Neuronal stem cell (in vitro differentiated cells): ENCODE measurements at regions not wholly inside any gene's neighbourhood (a gene's known extent, or its start where the extent isn't known, plus 50 kb on each side); places are given as distances from the start of the nearest gene placed in this dataset.

Experiments
- DNase-seq: peaks from one replicate; pipeline ENCODE4 v3.0.0-alpha.2; 2013; ENCODE audit warnings: low spot score
- H2AFZ ChIP-seq: one replicate; pipeline ENCODE4 v1.6.1; 2013; ENCODE audit warnings: mild to moderate bottlenecking, low read length, inconsistent platforms
- H2AK5ac ChIP-seq: 2 replicates; pipeline ENCODE4 v1.6.1; 2013; ENCODE audit warnings: low read depth, mild to moderate bottlenecking, inconsistent platforms, low read length, moderate library complexity, mixed read lengths
- H2BK120ac ChIP-seq: 2 replicates; pipeline ENCODE4 v1.6.1; 2013; ENCODE audit warnings: low read depth, mild to moderate bottlenecking, inconsistent platforms, low read length, moderate library complexity, mixed read lengths
- H2BK12ac ChIP-seq: one replicate; pipeline ENCODE4 v1.6.1; 2013; ENCODE audit warnings: low read length, inconsistent platforms
- H2BK15ac ChIP-seq: 2 replicates; pipeline ENCODE4 v1.6.1; 2013; ENCODE audit warnings: mild to moderate bottlenecking, low read length, inconsistent platforms, mixed read lengths
- H2BK5ac ChIP-seq: one replicate; pipeline ENCODE4 v1.6.1; 2013; ENCODE audit warnings: inconsistent platforms, mild to moderate bottlenecking, low read length, moderate library complexity
- H3K14ac ChIP-seq: one replicate; pipeline ENCODE4 v1.6.1; 2013; ENCODE audit warnings: low read length, inconsistent platforms
- H3K18ac ChIP-seq: 2 replicates; pipeline ENCODE4 v1.6.1; 2013; ENCODE audit warnings: low read length, inconsistent platforms
- H3K23ac ChIP-seq: 2 replicates; pipeline ENCODE4 v1.6.1; 2013; ENCODE audit warnings: low read depth, mild to moderate bottlenecking, mixed read lengths, low read length, inconsistent platforms; ENCODE audit not compliant: poor library complexity
- H3K27ac ChIP-seq: replicated peaks from 3 replicates; pipeline ENCODE4 v1.5.1; 2013; ENCODE audit warnings: low read length, inconsistent platforms
- H3K27me3 ChIP-seq, 3 experiments: 2 replicates each; pipeline ENCODE4 v1.6.1; 2013; ENCODE audit warnings: low read length in 3 of 3, mild to moderate bottlenecking in 2 of 3, inconsistent platforms in 1 of 3, low read depth in 1 of 3, mixed read lengths in 1 of 3, moderate library complexity in 1 of 3; ENCODE audit not compliant: control insufficient read depth in 3 of 3, insufficient read depth in 3 of 3
- H3K36me3 ChIP-seq, 2 donors: replicated peaks in 1 of 2; 2 replicates each; pipeline ENCODE4 v1.6.1; 2013; ENCODE audit warnings: low read length in 2 of 2; ENCODE audit not compliant: control insufficient read depth in 2 of 2, insufficient read depth in 2 of 2
- H3K4ac ChIP-seq: 2 replicates; pipeline ENCODE4 v1.6.1; 2013; ENCODE audit warnings: inconsistent platforms, mild to moderate bottlenecking, low read length, moderate library complexity
- H3K4me1 ChIP-seq, 2 donors: 1 replicate in 1 of 2; 2 replicates in 1 of 2; pipeline ENCODE4 v1.6.1; 2013; ENCODE audit warnings: low read length in 2 of 2, low read depth in 1 of 2; ENCODE audit not compliant: control insufficient read depth in 2 of 2, insufficient read depth in 1 of 2
- H3K4me2 ChIP-seq: one replicate; pipeline ENCODE4 v1.6.1; 2013; ENCODE audit warnings: mild to moderate bottlenecking, low read length, inconsistent platforms; ENCODE audit not compliant: insufficient read depth, poor library complexity, severe bottlenecking
- H3K4me3 ChIP-seq, 2 donors: 2 replicates each; pipeline ENCODE4 v1.5.1; 2013; ENCODE audit warnings: low read length in 2 of 2, mild to moderate bottlenecking in 2 of 2, inconsistent platforms in 1 of 2, moderate library complexity in 1 of 2
- H3K79me1 ChIP-seq: one replicate; pipeline ENCODE4 v1.6.1; 2013; ENCODE audit warnings: low read depth, mild to moderate bottlenecking, inconsistent platforms, low read length, moderate library complexity
- H3K9ac ChIP-seq: one replicate; pipeline ENCODE4 v1.6.1; 2013; ENCODE audit warnings: mild to moderate bottlenecking, low read depth, low read length, inconsistent platforms; ENCODE audit not compliant: poor library complexity
- H3K9me3 ChIP-seq, 2 donors: replicated peaks in 1 of 2; 2 replicates each; pipeline versions ENCODE3 to v1.6.1; 2013; ENCODE audit warnings: low read length in 2 of 2, mild to moderate bottlenecking in 2 of 2, inconsistent platforms in 1 of 2, low read depth in 1 of 2, mixed read lengths in 1 of 2, moderate library complexity in 1 of 2; ENCODE audit not compliant: control insufficient read depth in 2 of 2, insufficient read depth in 1 of 2
- H4K8ac ChIP-seq: one replicate; pipeline ENCODE4 v1.6.1; 2013; ENCODE audit warnings: low read depth, mild to moderate bottlenecking, inconsistent platforms, low read length, moderate library complexity
- H4K91ac ChIP-seq: one replicate; pipeline ENCODE4 v1.6.1; 2013; ENCODE audit warnings: low read length, low read depth, mild to moderate bottlenecking, inconsistent platforms; ENCODE audit not compliant: poor library complexity
- WGBS, 2 donors: extraction: QIAGEN DNeasy Blood & Tissue Kit; methylation state at CpG; one replicate each; pipeline ENCODE4 v1.1.7; 2013; ENCODE audit warnings: missing lambda C conversion rate in 2 of 2, mixed read lengths in 1 of 2; ENCODE audit not compliant: insufficient read length in 2 of 2, insufficient replicate concordance in 1 of 2; ENCODE audit errors: extremely low coverage in 2 of 2; 5-methylcytosine and 5-hydroxymethylcytosine counted together

- Histone ChIP-seq H4K91ac (no peak overlapping the region), H3K14ac (no peak overlapping the region), H2BK15ac (no peak overlapping the region), H3K23ac (no peak overlapping the region), H2BK120ac (no peak overlapping the region), H3K4ac (no peak overlapping the region), H3K27me3 (no peaks in the 10 kb centered on the region), H3K36me3 (no peaks in the 10 kb centered on the region), H3K27ac (peak overlapping the region; percentile 42), H3K4me1 (peaks cover 0 to 2% of the 10 kb centered on the region in 2 donors), H4K8ac (no peak overlapping the region), H2BK12ac (no peak overlapping the region), H2BK5ac (no peak overlapping the region), H3K4me2 (no peak overlapping the region), H3K18ac (no peak overlapping the region), H2AFZ (no peak overlapping the region), H2AK5ac (no peak overlapping the region), H3K9me3 (no peaks in the 10 kb centered on the region), H3K9ac (no peak overlapping the region), H3K79me1 (no peaks in the 10 kb centered on the region), H3K4me3 (no peak overlapping the region)
- no CpG with 5 or more reads among the region's 2 CpGs for WGBS, 2 donors
- no peak for DNase-seq
Measured at GRCh38 chr13:86563308-86563707, 764.1 kb upstream of the SLITRK6 start.

GRCh38 chr13:86567119-86567518, 767.9 kb upstream of the SLITRK6 start:
- Histone ChIP-seq H3K27ac (no peak overlapping the region), H3K36me3 (no peaks in the 10 kb centered on the region), H4K8ac (no peak overlapping the region), H2BK15ac (no peak overlapping the region), H2BK12ac (no peak overlapping the region), H4K91ac (no peak overlapping the region), H3K27me3 (no peaks in the 10 kb centered on the region), H3K9me3 (no peaks in the 10 kb centered on the region), H3K14ac (no peak overlapping the region), H2AK5ac (no peak overlapping the region), H3K79me1 (no peaks in the 10 kb centered on the region), H3K18ac (no peak overlapping the region), H3K9ac (no peak overlapping the region), H3K23ac (no peak overlapping the region), H3K4me1 (peaks cover 0 to 2% of the 10 kb centered on the region in 2 donors), H3K4ac (no peak overlapping the region), H2BK120ac (no peak overlapping the region), H2BK5ac (no peak overlapping the region), H3K4me2 (no peak overlapping the region), H2AFZ (no peak overlapping the region), H3K4me3 (no peak overlapping the region)
- WGBS, 2 donors = no CpG with 5 or more reads among the region's 3 CpGs
- no peak for DNase-seq

- H4K91ac ChIP-seq = no peak overlapping the region
- peaks cover 0 to 2% of the 10 kb centered on the region in 2 donors for H3K4me1 ChIP-seq
- no CpG with 5 or more reads among the region's 1 CpG for WGBS, 2 donors
- no peak for DNase-seq
- H2BK15ac ChIP-seq = no peak overlapping the region
- no peak overlapping the region for H2AK5ac ChIP-seq
- no peak overlapping the region for H3K4me3 ChIP-seq
- no peak overlapping the region for H2BK120ac ChIP-seq
- no peak overlapping the region for H3K18ac ChIP-seq
- no peak overlapping the region for H3K14ac ChIP-seq
- no peak overlapping the region for H2BK12ac ChIP-seq
- H4K8ac ChIP-seq = no peak overlapping the region
- no peak overlapping the region for H3K4ac ChIP-seq
- no peak overlapping the region for H3K9ac ChIP-seq
- no peak overlapping the region for H2BK5ac ChIP-seq
- H3K4me2 ChIP-seq = no peak overlapping the region
- H3K9me3 ChIP-seq = no peaks in the 10 kb centered on the region
- H2AFZ ChIP-seq = no peak overlapping the region
- H3K36me3 ChIP-seq = no peaks in the 10 kb centered on the region
- no peak overlapping the region for H3K23ac ChIP-seq
- H3K79me1 ChIP-seq = no peaks in the 10 kb centered on the region
- H3K27me3 ChIP-seq = no peaks in the 10 kb centered on the region
- H3K27ac ChIP-seq = no peak overlapping the region
Measured at GRCh38 chr13:86569119-86569518, 769.9 kb upstream of the SLITRK6 start.

GRCh38 chr13:86569974-86570373, 770.8 kb upstream of the SLITRK6 start:
- H2BK15ac ChIP-seq = no peak overlapping the region
- no peaks in the 10 kb centered on the region for H3K36me3 ChIP-seq
- H3K27ac ChIP-seq = no peak overlapping the region
- H4K8ac ChIP-seq = no peak overlapping the region
- no peak overlapping the region for H3K9ac ChIP-seq
- no peaks in the 10 kb centered on the region for H3K4me1 ChIP-seq
- H2BK5ac ChIP-seq = no peak overlapping the region
- H3K23ac ChIP-seq = no peak overlapping the region
- no peak overlapping the region for H3K14ac ChIP-seq
- H3K4me2 ChIP-seq = no peak overlapping the region
- H2BK12ac ChIP-seq = no peak overlapping the region
- no peak overlapping the region for H3K4me3 ChIP-seq
- H2AFZ ChIP-seq = no peak overlapping the region
- no peaks in the 10 kb centered on the region for H3K9me3 ChIP-seq
- no peak overlapping the region for H3K4ac ChIP-seq
- H3K27me3 ChIP-seq = no peaks in the 10 kb centered on the region
- H3K18ac ChIP-seq = no peak overlapping the region
- H3K79me1 ChIP-seq = no peaks in the 10 kb centered on the region
- H2AK5ac ChIP-seq = no peak overlapping the region
- no peak overlapping the region for H2BK120ac ChIP-seq
- no peak overlapping the region for H4K91ac ChIP-seq
- no peak for DNase-seq
